GM18517 (cell line): ENCODE measurements at regions not wholly inside any gene's neighbourhood (a gene's known extent, or its start where the extent isn't known, plus 50 kb on each side); places are given as distances from the start of the nearest gene placed in this dataset.
"Not testable (repeated sequence)": the region's sequence is repeated elsewhere in the genome, so short reads cannot be mapped to it uniquely, and the experiment has no call there.

Experiments used
- ATAC-seq: cut with Tn5 transposase; IDR thresholded peaks from one replicate; pipeline ENCODE4 v1.9.1; 2021; ENCODE audit warnings: mild to moderate bottlenecking, moderate library complexity; ENCODE audit not compliant: unreplicated experiment

DNA sequence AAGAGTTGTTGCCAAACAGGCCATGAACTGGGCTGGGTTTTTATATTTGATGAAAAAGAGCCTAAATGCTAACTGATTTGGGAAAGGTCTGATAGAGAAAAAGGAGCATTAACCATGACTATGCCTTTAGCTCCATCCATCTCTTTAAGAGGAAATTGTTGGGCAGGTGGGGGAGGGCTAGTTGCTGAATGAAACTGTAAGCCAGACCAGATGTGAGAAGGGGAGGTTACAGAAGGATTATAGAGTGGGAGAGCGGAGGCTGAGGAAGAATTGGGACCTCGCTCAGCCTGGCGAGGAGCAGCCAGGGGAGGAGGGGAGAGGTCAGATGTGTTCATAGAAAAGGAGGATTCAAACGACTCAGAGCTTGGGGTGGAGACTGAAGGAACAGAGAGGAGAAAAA is 74.9 kb upstream of the OTUD4 start:
- ATAC-seq, result not testable (repeated sequence)

DNA sequence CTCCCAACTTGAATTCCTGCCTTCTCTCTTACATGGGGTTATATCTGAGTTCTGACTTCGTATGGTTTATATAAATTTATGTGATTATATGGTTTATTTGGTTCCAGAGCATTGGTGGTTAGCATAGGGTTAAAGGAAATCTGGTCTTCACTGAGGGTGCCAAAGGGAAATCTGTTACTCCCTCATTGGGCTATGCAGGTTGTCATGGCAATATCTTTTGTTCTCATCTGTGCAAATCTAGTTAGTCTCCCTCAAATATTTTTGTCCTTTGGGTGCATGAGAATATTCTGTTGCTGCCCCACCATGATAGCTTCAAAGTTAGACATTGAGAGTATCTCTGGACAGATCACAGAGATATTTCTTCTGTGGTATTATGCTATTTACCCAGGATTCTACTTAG is 71.8 kb upstream of the OTUD4 start:
- no peak for ATAC-seq

DNA sequence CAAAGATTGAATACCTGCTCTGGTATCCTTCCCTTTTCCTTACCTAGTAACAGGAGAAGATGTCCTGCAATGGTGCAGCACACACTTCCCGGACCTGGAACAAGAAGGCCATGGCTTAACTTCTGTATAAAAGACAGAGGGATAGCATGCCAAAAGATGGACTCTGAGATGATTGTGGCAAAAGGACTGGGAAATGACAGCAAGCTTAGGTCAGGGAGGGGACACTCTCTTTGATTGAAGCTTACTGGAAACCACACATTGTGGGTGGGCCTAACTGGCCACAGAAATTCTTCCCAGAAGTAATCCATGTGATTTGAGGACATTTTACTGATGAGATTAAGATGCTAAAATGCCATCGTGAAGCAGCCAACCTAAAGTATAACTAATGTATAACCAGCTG is 71.0 kb upstream of the OTUD4 start:
- ATAC-seq, result no peak

DNA sequence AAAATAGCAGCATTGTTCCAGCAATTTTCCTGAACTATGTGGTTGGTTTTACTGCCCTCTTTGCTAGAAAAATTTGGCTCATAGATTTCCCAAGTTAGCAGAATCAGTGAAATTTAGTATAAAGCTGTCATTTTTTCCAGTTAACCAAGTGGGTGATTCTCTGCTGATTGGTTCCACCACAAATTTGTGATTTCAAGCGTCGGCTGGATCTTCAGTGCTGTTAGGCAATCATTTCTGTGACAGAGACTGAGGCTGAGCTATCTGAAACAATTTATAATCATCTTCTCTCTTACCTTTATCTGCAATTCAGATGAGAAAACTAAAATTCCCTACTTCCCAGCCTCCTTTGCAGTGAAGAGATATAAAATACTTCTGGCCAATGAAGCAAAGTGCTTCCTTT is 68.6 kb upstream of the OTUD4 start:
- no peak for ATAC-seq

DNA sequence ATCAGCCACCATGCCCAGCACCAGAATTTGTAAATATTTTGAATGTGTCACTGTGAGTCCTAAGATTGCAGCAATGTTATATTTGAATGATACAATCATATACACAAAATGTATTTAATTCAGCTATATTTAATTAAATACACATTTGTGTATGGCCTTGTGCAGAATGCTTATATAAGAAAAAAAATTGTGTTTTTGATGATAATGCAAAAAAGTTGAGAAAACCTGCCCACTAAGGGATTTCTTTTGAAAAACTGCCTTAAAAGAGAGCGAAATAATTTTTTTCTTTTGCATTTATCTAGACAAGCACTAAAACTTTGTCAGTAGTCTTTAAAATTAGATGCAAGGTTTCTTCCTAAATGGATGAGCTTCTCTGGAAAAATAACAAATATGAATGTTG is 68.1 kb upstream of the OTUD4 start:
- ATAC-seq, result no peak

DNA sequence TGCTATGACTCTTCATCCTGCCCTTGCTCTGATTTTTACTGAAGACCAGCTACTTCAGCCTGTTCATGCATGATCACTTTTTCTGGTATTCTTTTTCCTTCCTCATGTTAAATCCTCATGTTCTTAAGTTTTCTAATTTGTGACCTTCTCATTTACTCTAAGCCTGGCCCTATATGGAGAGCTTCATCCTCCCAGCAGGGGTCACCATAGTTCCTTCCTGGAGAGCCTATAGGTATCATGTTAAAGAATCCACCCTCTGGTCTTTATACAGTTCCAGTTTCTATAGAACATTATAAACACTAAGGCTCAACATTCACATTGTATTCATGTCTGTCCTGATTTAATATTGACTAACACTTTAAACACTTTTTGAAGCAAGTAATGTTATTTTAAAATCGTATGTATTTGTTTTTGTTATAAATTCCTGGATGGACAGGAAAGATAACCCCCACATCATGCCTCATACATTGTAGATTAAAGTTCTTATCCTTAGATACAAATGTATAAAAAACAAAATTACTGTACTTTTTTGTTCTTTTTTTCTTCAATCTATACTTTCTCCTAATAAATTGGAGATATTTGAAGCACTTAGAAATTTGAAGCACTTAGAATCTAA is 53.8 kb upstream of the OTUD4 start:
- ATAC-seq, result peak; percentile 99

DNA sequence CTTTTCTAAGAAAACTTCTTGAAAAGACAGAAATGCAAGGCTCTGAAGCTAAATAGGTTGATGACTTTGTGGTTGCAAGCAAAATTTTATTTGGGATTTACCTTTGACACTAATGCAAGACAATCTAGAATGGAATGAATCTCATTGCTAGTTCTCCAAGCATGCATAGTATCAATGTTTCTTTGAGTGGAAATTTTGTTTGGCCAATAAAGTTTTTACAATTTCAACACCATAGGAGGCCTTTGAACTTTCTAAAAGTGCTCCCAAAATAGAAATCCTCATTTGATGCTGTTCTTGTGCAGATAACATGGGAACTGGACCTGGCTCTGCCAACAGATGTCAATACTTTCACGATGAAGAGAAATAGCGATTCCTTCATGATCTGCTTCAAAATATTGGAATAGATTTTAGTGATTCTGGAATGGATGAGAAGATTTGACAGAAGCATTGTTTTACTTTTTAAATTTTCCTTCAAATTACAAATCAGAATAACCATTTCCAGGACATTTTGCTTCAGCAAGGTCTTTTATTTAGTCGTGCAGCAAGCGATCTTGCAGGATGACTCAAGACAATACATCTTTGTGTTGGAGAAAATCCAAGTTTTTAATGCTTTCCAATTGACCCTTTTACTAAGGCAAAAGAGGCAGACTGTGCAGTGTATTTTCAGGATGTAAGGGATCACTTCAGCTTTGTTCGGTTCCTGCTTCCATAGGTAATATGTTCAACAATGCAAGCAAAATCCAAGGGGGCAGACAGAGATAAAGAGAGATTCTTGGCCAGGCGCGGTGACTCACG is 51.7 kb upstream of the OTUD4 start:
- no peak for ATAC-seq

DNA sequence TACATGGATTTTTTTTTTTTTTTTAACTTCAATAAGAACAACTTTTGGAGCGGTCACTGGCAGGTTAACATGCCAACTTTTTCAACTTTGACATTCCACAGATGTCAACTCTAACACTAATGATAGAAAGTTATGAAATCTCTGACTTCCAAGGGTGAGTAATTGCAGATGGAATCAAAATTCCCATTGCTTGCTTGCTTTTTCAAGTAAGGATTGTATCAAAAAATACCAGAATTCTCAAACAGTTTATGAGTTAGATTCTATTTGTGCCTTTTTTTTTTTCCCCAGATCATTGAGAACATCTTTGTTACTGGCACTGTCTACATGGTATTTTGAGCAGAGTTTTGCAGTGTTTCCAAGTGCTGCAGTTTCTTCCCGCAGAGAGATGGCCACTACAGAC is 50.3 kb upstream of the OTUD4 start:
- no peak for ATAC-seq
